ENCODE measurements at regions not wholly inside any gene's neighbourhood (a gene's known extent, or its start where the extent isn't known, plus 50 kb on each side); places are given as distances from the start of the nearest gene placed in this dataset.

- intact Hi-C loops (cut with micrococcal nuclease; ENCODE audit: unreplicated experiment): no loop called here
Measured at GRCh38 chr14:66249544-66249943, 236.6 kb upstream of the CCDC196 start.

GRCh38 chr14:66254038-66254437 is 232.1 kb upstream of the CCDC196 start:
- Histone ChIP-seq H3K4me3 (no peak overlapping the region), H2AFZ (ENCODE audit: control insufficient read depth, low read depth, low read length) (no peak overlapping the region), H3K36me3 (ENCODE audit: control insufficient read depth in 2 of 2, insufficient read depth in 2 of 2, low read length in 1 of 2) (no peaks in the 10 kb centered on the region), H3K27me3 (replicated peaks in 1 of 2; ENCODE audit: control insufficient read depth in 2 of 2, insufficient read depth in 2 of 2, low read length in 1 of 2) (no peaks in the 10 kb centered on the region; a peak in 1 of 4 replicates), H3K9me3 (replicated peaks; ENCODE audit: control insufficient read depth, insufficient read depth, low read length) (no peaks in the 10 kb centered on the region), H3K4me1 (ENCODE audit: control insufficient read depth, insufficient read depth, low read length) (no peaks in the 10 kb centered on the region), H3K27ac (ENCODE audit: control insufficient read depth, insufficient read depth) (no peak overlapping the region), H3K79me2 (ENCODE audit: control insufficient read depth, insufficient read depth, low read length) (no peaks in the 10 kb centered on the region), H3K4me2 (ENCODE audit: control insufficient read depth, insufficient read depth) (no peak overlapping the region), H4K20me1 (ENCODE audit: control insufficient read depth, insufficient read depth) (no peaks in the 10 kb centered on the region), H3K9ac (ENCODE audit: control insufficient read depth, insufficient read depth, low read length) (no peak overlapping the region)
- no TSS peak for BruUV-seq (replicated peaks)
- 67% methylated on average over 3 of the region's 3 CpGs for WGBS (ENCODE audit: insufficient coverage, insufficient replicate concordance, low lambda C conversion rate, missing lambda C conversion rate)
- FAIRE-seq (no peak), ATAC-seq (no peak), DNase-seq (ENCODE audit: low read depth, low spot score) (no peak)
- POLR2A ChIA-PET: no interaction called here
- CTCF ChIA-PET: no interaction called here
- SMC1A ChIA-PET (ENCODE audit: uncharacterized antibody, unreplicated experiment): interaction anchor here (0.7 kb wide), 1 partner anchor 10 kb away, joined by 3 read pairs; no protein-coding TSS in a partner anchor
- intact Hi-C loops (cut with micrococcal nuclease; ENCODE audit: unreplicated experiment) (no loop called here), in situ Hi-C loops (cut with MboI) (no loop called here)
- RAD21 ChIA-PET (ENCODE audit: unreplicated experiment): no interaction called here
- TF ChIP-seq, protein P1, sequence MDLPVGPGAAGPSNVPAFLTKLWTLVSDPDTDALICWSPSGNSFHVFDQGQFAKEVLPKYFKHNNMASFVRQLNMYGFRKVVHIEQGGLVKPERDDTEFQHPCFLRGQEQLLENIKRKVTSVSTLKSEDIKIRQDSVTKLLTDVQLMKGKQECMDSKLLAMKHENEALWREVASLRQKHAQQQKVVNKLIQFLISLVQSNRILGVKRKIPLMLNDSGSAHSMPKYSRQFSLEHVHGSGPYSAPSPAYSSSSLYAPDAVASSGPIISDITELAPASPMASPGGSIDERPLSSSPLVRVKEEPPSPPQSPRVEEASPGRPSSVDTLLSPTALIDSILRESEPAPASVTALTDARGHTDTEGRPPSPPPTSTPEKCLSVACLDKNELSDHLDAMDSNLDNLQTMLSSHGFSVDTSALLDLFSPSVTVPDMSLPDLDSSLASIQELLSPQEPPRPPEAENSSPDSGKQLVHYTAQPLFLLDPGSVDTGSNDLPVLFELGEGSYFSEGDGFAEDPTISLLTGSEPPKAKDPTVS (IDR thresholded peaks at IDR 0.05; ENCODE audit: low read depth, low read length): no peak
- TF ChIP-seq RELA (IDR thresholded peaks at IDR 0.05; ENCODE audit: borderline replicate concordance, partially characterized antibody) (no peak), SRF (IDR thresholded peaks at IDR 0.05; ENCODE audit: low read depth in 2 of 2, low read length in 2 of 2) (no peak), SMAD5 (IDR thresholded peaks at IDR 0.05; ENCODE audit: low read depth) (no peak), RBBP5 (conservative IDR thresholded peaks at IDR 0.05) (no peak), NRF1 (conservative IDR thresholded peaks at IDR 0.05; ENCODE audit: low read depth, low read length) (no peak), MXI1 (IDR thresholded peaks at IDR 0.05; ENCODE audit: low read depth, low read length) (no peak), MTA2 (IDR thresholded peaks at IDR 0.05; ENCODE audit: low read depth) (no peak), FOXK2 (IDR thresholded peaks at IDR 0.05) (no peak), STAT1 (conservative IDR thresholded peaks at IDR 0.05) (no peak), RAD51 (IDR thresholded peaks at IDR 0.05) (no peak), KDM1A (IDR thresholded peaks at IDR 0.05; ENCODE audit: borderline replicate concordance) (no peak)
- TF ChIP-seq, protein P2, sequence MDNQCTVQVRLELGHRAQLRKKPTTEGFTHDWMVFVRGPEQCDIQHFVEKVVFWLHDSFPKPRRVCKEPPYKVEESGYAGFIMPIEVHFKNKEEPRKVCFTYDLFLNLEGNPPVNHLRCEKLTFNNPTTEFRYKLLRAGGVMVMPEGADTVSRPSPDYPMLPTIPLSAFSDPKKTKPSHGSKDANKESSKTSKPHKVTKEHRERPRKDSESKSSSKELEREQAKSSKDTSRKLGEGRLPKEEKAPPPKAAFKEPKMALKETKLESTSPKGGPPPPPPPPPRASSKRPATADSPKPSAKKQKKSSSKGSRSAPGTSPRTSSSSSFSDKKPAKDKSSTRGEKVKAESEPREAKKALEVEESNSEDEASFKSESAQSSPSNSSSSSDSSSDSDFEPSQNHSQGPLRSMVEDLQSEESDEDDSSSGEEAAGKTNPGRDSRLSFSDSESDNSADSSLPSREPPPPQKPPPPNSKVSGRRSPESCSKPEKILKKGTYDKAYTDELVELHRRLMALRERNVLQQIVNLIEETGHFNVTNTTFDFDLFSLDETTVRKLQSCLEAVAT (IDR thresholded peaks at IDR 0.05): no peak

More at GRCh38 chr14:66249544-66249943, 236.6 kb upstream of the CCDC196 start:
- H3K27me3 ChIP-seq (replicated peaks in 1 of 2; ENCODE audit: control insufficient read depth in 2 of 2, insufficient read depth in 2 of 2, low read length in 1 of 2): no peaks in the 10 kb centered on the region; a peak in 1 of 4 replicates
- ATAC-seq: no peak
- H3K4me2 ChIP-seq (ENCODE audit: control insufficient read depth, insufficient read depth): no peak overlapping the region
- no peak overlapping the region for H3K9ac ChIP-seq (ENCODE audit: control insufficient read depth, insufficient read depth, low read length)
- ChIA-PET POLR2A (no interaction called here), RAD21 (ENCODE audit: unreplicated experiment) (no interaction called here), SMC1A (ENCODE audit: uncharacterized antibody, unreplicated experiment) (no interaction called here), CTCF (no interaction called here)
- H3K79me2 ChIP-seq (ENCODE audit: control insufficient read depth, insufficient read depth, low read length): no peaks in the 10 kb centered on the region
- no peak for DNase-seq (ENCODE audit: low read depth, low spot score)
- in situ Hi-C loops (cut with MboI): no loop called here
- H4K20me1 ChIP-seq (ENCODE audit: control insufficient read depth, insufficient read depth): no peaks in the 10 kb centered on the region
- no peak overlapping the region for H3K4me3 ChIP-seq
- H3K9me3 ChIP-seq (replicated peaks; ENCODE audit: control insufficient read depth, insufficient read depth, low read length): no peaks in the 10 kb centered on the region
- no peak overlapping the region for H2AFZ ChIP-seq (ENCODE audit: control insufficient read depth, low read depth, low read length)
- TF ChIP-seq POLR2AphosphoS5 (IDR thresholded peaks at IDR 0.05; ENCODE audit: low read length) (no peak), CREB1 (IDR thresholded peaks at IDR 0.05; ENCODE audit: low read depth) (no peak), POLR2AphosphoS2 (IDR thresholded peaks at IDR 0.05; ENCODE audit: low read depth, low read length) (no peak)
- no TSS peak for BruUV-seq (replicated peaks)
- no peak for FAIRE-seq
- H3K27ac ChIP-seq (ENCODE audit: control insufficient read depth, insufficient read depth): no peak overlapping the region
- no peaks in the 10 kb centered on the region for H3K4me1 ChIP-seq (ENCODE audit: control insufficient read depth, insufficient read depth, low read length)
- 39% methylated on average over 3 of the region's 3 CpGs for WGBS (ENCODE audit: insufficient coverage, insufficient replicate concordance, low lambda C conversion rate, missing lambda C conversion rate)
- no peaks in the 10 kb centered on the region for H3K36me3 ChIP-seq (ENCODE audit: control insufficient read depth in 2 of 2, insufficient read depth in 2 of 2, low read length in 1 of 2)

Data from GM12878 (cell line).